ENCODE measurements at regions not wholly inside any gene's neighbourhood (a gene's known extent, or its start where the extent isn't known, plus 50 kb on each side); places are given as distances from the start of the nearest gene placed in this dataset.

- TF ChIP-seq CTCF (IDR thresholded peaks at IDR 0.05; ENCODE audit: insufficient read depth, low read length, poor library complexity, severe bottlenecking), result no peak
- TF ChIP-seq EZH2phosphoT487 (conservative IDR thresholded peaks at IDR 0.05; ENCODE audit: low read length), result no peak
These were observed 473.6 kb upstream of the NRXN1 start for GRCh38 chr2:51505533-51505932.

All from SU-DHL-6 (cell line).